MCF 10A (cell line): ENCODE measurements at regions not wholly inside any gene's neighbourhood (a gene's known extent, or its start where the extent isn't known, plus 50 kb on each side); places are given as distances from the start of the nearest gene placed in this dataset.

Experiments
- BruUV-seq: library from RNA; stranded (reverse); fragments of 400-500 nt; replicated peaks from 2 replicates; lab custom pipeline; 2021; lab: Mats Ljungman, UMichigan
- CTCF ChIA-PET: fragments of 300-600 bp; sonication (Branson Sonifier 250); formaldehyde crosslinking; extraction: SDS; loops from one replicate; lab custom pipeline; 2021; ENCODE audit warnings: antibody characterized with exemption, inconsistent platforms; lab: Yijun Ruan, JAX
- POLR2A ChIA-PET: fragments of 300-600, 350-650 bp; sonication (Branson Sonifier 250); formaldehyde crosslinking; extraction: SDS; loops from one replicate; lab custom pipeline; 2020; ENCODE audit warnings: antibody characterized with exemption, inconsistent platforms; lab: Yijun Ruan, JAX
- DNase-seq: peaks from one replicate; pipeline ENCODE4 v3.0.0-alpha.2; 2018; ENCODE audit not compliant: unreplicated experiment
- H3K27ac Mint-ChIP-seq: one replicate; pipeline ENCODE4 v1.8.0; 2022; ENCODE audit warnings: mild to moderate bottlenecking, low read depth, mixed read lengths; ENCODE audit not compliant: unreplicated experiment
- H3K27me3 Mint-ChIP-seq: one replicate; pipeline ENCODE4 v1.8.0; 2022; ENCODE audit warnings: mixed read lengths; ENCODE audit not compliant: insufficient read depth, unreplicated experiment
- H3K36me3 Mint-ChIP-seq: one replicate; pipeline ENCODE4 v1.8.0; 2022; ENCODE audit warnings: mild to moderate bottlenecking, moderate library complexity, mixed read lengths; ENCODE audit not compliant: insufficient read depth, unreplicated experiment
- H3K4me1 Mint-ChIP-seq: one replicate; pipeline ENCODE4 v1.8.0; 2022; ENCODE audit warnings: mixed read lengths; ENCODE audit not compliant: insufficient read depth, unreplicated experiment
- H3K4me3 Mint-ChIP-seq: one replicate; pipeline ENCODE4 v1.8.0; 2022; ENCODE audit warnings: mild to moderate bottlenecking, moderate library complexity, mixed read lengths; ENCODE audit not compliant: unreplicated experiment
- H3K9me3 Mint-ChIP-seq: one replicate; pipeline ENCODE4 v1.8.0; 2022; ENCODE audit warnings: mixed read lengths; ENCODE audit not compliant: unreplicated experiment
- CTCF ChIP-seq: fragments of 200-600 bp; IDR thresholded peaks from one replicate; pipeline ENCODE4 v1.8.0; 2022; ENCODE audit warnings: antibody characterized with exemption, mild to moderate bottlenecking; ENCODE audit not compliant: unreplicated experiment
- intact Hi-C: fragments of 100-400 bp; cut with micrococcal nuclease; formaldehyde crosslinking; loops from 2 replicates; pipeline ENCODE4 v1.14.1; 2022

- ChIA-PET CTCF (no interaction called here), POLR2A (interaction anchor here (0.7 kb wide), 1 partner anchor 203 kb away, joined by 3 read pairs; no protein-coding TSS in a partner anchor)
- no peak overlapping the region for H3K4me3 Mint-ChIP-seq
- H3K27me3 Mint-ChIP-seq: no peaks in the 10 kb centered on the region
- intact Hi-C loops: no loop called here
- H3K4me1 Mint-ChIP-seq: no peaks in the 10 kb centered on the region
- no peak overlapping the region for H3K27ac Mint-ChIP-seq
- no peak for DNase-seq
- TF ChIP-seq CTCF: no peak
- no peaks in the 10 kb centered on the region for H3K36me3 Mint-ChIP-seq
- H3K9me3 Mint-ChIP-seq: no peaks in the 10 kb centered on the region
- no TSS peak for BruUV-seq
These were observed 234.2 kb downstream of the ZNF608 start for GRCh38 chr5:124512236-124512635.

GRCh38 chr5:124511791-124512190 lies 234.6 kb downstream of the ZNF608 start:
- ChIA-PET POLR2A (interaction anchor here (0.7 kb wide), 1 partner anchor 202 kb away, joined by 3 read pairs; no protein-coding TSS in a partner anchor), CTCF (interaction anchor here (0.5 to 0.6 kb wide), 2 partner anchors 841 to 1354 kb away, joined by 3 to 4 read pairs; no protein-coding TSS in a partner anchor)
- Mint-ChIP-seq H3K36me3 (no peaks in the 10 kb centered on the region), H3K27ac (no peak overlapping the region), H3K27me3 (no peaks in the 10 kb centered on the region), H3K9me3 (no peaks in the 10 kb centered on the region), H3K4me3 (no peak overlapping the region), H3K4me1 (no peaks in the 10 kb centered on the region)
- TF ChIP-seq CTCF: no peak
- no TSS peak for BruUV-seq
- DNase-seq: no peak
- intact Hi-C loops: no loop called here

GRCh38 chr5:124507688-124508087 lies 238.8 kb downstream of the ZNF608 start:
- Mint-ChIP-seq H3K27ac (no peak overlapping the region), H3K4me3 (no peak overlapping the region), H3K9me3 (no peaks in the 10 kb centered on the region), H3K4me1 (no peaks in the 10 kb centered on the region), H3K27me3 (no peaks in the 10 kb centered on the region), H3K36me3 (no peaks in the 10 kb centered on the region)
- BruUV-seq: no TSS peak
- ChIA-PET CTCF (no interaction called here), POLR2A (no interaction called here)
- no peak for DNase-seq
- no peak for TF ChIP-seq CTCF
- intact Hi-C loops: no loop called here

GRCh38 chr5:124504081-124504916 lies 242.1 kb downstream of the ZNF608 start:
- CTCF ChIA-PET: interaction anchor here (0.6 kb wide), 1 partner anchor 18 kb away, joined by 3 read pairs; no protein-coding TSS in a partner anchor
- Mint-ChIP-seq H3K9me3 (no peaks in the 10 kb centered on the region), H3K4me3 (no peak overlapping the region), H3K27ac (no peak overlapping the region), H3K27me3 (no peaks in the 10 kb centered on the region), H3K4me1 (no peaks in the 10 kb centered on the region), H3K36me3 (peaks cover 4% of the 10 kb centered on the region)
- intact Hi-C loops: no loop called here
- BruUV-seq: no TSS peak
- POLR2A ChIA-PET: interaction anchor here (0.6 to 1.1 kb wide), 2 partner anchors 9 to 207 kb away, joined by 3 read pairs; no protein-coding TSS in a partner anchor
- TF ChIP-seq CTCF: no peak
- no peak for DNase-seq
